IMR-90 (cell line): ENCODE measurements at regions not wholly inside any gene's neighbourhood (a gene's known extent, or its start where the extent isn't known, plus 50 kb on each side); places are given as distances from the start of the nearest gene placed in this dataset.
A peak's percentile ranks its signal among the peaks of the same experiment; 100 is the strongest.

Experiments
- ATAC-seq: fragments of 200-7000 bp; cut with Tn5 transposase; 2 replicates; pipeline ENCODE4 v1.9.1; 2020; ENCODE audit warnings: low read depth, mild to moderate bottlenecking, moderate library complexity
- BruUV-seq: library from RNA; stranded (reverse); fragments of 400-500 nt; replicated peaks from 2 replicates; lab custom pipeline; 2021; lab: Mats Ljungman, UMichigan
- CTCF ChIA-PET: fragments of 300-600 bp; formaldehyde crosslinking; extraction: SDS; loops from one replicate; lab custom pipeline; 2021; ENCODE audit warnings: antibody characterized with exemption; lab: Yijun Ruan, JAX
- POLR2A ChIA-PET: fragments of 300-600 bp; sonication (Branson Sonifier 250); formaldehyde crosslinking; loops from one replicate; lab custom pipeline; 2022; ENCODE audit warnings: antibody characterized with exemption; ENCODE audit not compliant: unreplicated experiment; lab: Charles Lee
- DNase-seq: peaks from one replicate; pipeline ENCODE4 v3.0.0; 2013
- H2AFZ ChIP-seq: replicated peaks from 2 replicates; pipeline ENCODE3; 2013; ENCODE audit warnings: low read length, mild to moderate bottlenecking; ENCODE audit not compliant: poor library complexity
- H2AK5ac ChIP-seq: 2 replicates; pipeline ENCODE4 v1.6.1; 2013; ENCODE audit warnings: low read depth, low read length, inconsistent platforms
- H2AK9ac ChIP-seq: replicated peaks from 2 replicates; pipeline ENCODE3; 2013; ENCODE audit warnings: mild to moderate bottlenecking, low read depth, low read length, moderate library complexity; ENCODE audit not compliant: poor library complexity
- H2BK120ac ChIP-seq: 2 replicates; pipeline ENCODE4 v1.6.1; 2013; ENCODE audit warnings: low read depth, low read length, inconsistent platforms
- H2BK15ac ChIP-seq: 3 replicates; pipeline ENCODE4 v1.6.1; 2013; ENCODE audit warnings: low read depth, low read length, inconsistent platforms
- H2BK20ac ChIP-seq: 2 replicates; pipeline ENCODE4 v1.6.1; 2013; ENCODE audit warnings: low read depth, mild to moderate bottlenecking, inconsistent platforms, low read length, moderate library complexity
- H2BK5ac ChIP-seq: 2 replicates; pipeline ENCODE4 v1.6.1; 2013; ENCODE audit warnings: mild to moderate bottlenecking, low read depth, low read length, inconsistent platforms; ENCODE audit not compliant: poor library complexity, severe bottlenecking
- H3K14ac ChIP-seq: replicated peaks from 2 replicates; pipeline ENCODE4 v1.6.1; 2013; ENCODE audit warnings: low read depth, low read length, inconsistent platforms
- H3K18ac ChIP-seq: 2 replicates; pipeline ENCODE4 v1.6.1; 2013; ENCODE audit warnings: low read depth, low read length, control low read depth
- H3K23ac ChIP-seq: 2 replicates; pipeline ENCODE4 v1.6.1; 2013; ENCODE audit warnings: low read depth, low read length, inconsistent platforms
- H3K27ac ChIP-seq: 2 replicates; pipeline ENCODE4 v1.5.1; 2013; ENCODE audit warnings: mild to moderate bottlenecking, control low read depth, low read length; ENCODE audit not compliant: insufficient read depth
- H3K27me3 ChIP-seq: 2 replicates; pipeline ENCODE4 v1.6.1; 2013; ENCODE audit warnings: low read length; ENCODE audit not compliant: control insufficient read depth, insufficient read depth
- H3K36me3 ChIP-seq: 2 replicates; pipeline ENCODE4 v1.6.1; 2013; ENCODE audit warnings: low read length, mixed read lengths; ENCODE audit not compliant: control insufficient read depth, insufficient read depth
- H3K4ac ChIP-seq: 2 replicates; pipeline ENCODE4 v1.6.1; 2013; ENCODE audit warnings: low read depth, low read length, inconsistent platforms
- H3K4me1 ChIP-seq: 2 replicates; pipeline ENCODE4 v1.6.1; 2013; ENCODE audit warnings: low read length, mixed read lengths; ENCODE audit not compliant: control insufficient read depth, insufficient read depth
- H3K4me2 ChIP-seq: 2 replicates; pipeline ENCODE4 v1.6.1; 2013; ENCODE audit warnings: low read depth, mild to moderate bottlenecking, control low read depth, low read length, moderate library complexity
- H3K4me3 ChIP-seq: 2 replicates; pipeline ENCODE4 v1.5.1; 2013; ENCODE audit warnings: low read depth, mild to moderate bottlenecking, control low read depth, low read length, moderate library complexity; ENCODE audit not compliant: insufficient read depth
- H3K56ac ChIP-seq: 2 replicates; pipeline ENCODE4 v1.6.1; 2013; ENCODE audit warnings: low read length, inconsistent platforms; ENCODE audit not compliant: insufficient read depth; ENCODE audit errors: extremely low read depth
- H3K79me1 ChIP-seq, 2 experiments: 2 replicates each; pipeline ENCODE4 v1.6.1; 2013; ENCODE audit warnings: low read length in 2 of 2, inconsistent platforms in 1 of 2, low read depth in 1 of 2
- H3K9ac ChIP-seq: 2 replicates; pipeline ENCODE4 v1.6.1; 2013; ENCODE audit warnings: low read depth, low read length, control low read depth
- H3K9me1 ChIP-seq: 2 replicates; pipeline ENCODE4 v1.6.1; 2013; ENCODE audit warnings: low read length, inconsistent platforms; ENCODE audit not compliant: insufficient read depth
- H3K9me3 ChIP-seq: 2 replicates; pipeline ENCODE4 v1.6.1; 2013; ENCODE audit warnings: low read length; ENCODE audit not compliant: control insufficient read depth, insufficient read depth
- H4K20me1 ChIP-seq: 2 replicates; pipeline ENCODE4 v1.6.1; 2013; ENCODE audit warnings: low read length, inconsistent platforms; ENCODE audit not compliant: insufficient read depth
- H4K5ac ChIP-seq: 2 replicates; pipeline ENCODE4 v1.6.1; 2013; ENCODE audit warnings: mild to moderate bottlenecking, low read depth, low read length, control low read depth
- H4K8ac ChIP-seq, 2 experiments: 2 replicates each; pipeline ENCODE4 v1.6.1; 2013; ENCODE audit warnings: low read depth in 2 of 2, low read length in 2 of 2, control low read depth in 1 of 2, inconsistent platforms in 1 of 2
- H4K91ac ChIP-seq: 2 replicates; pipeline ENCODE4 v1.6.1; 2013; ENCODE audit warnings: low read depth, low read length, inconsistent platforms; ENCODE audit not compliant: insufficient read depth
- BHLHE40 ChIP-seq: fragments of 150-350 bp; IDR thresholded peaks from 2 replicates; pipeline ENCODE4 v1.6.1; 2016; ENCODE audit warnings: mild to moderate bottlenecking, low read depth, low read length
- CEBPB ChIP-seq: IDR thresholded peaks from 2 replicates; pipeline ENCODE4 v1.6.1; 2012; ENCODE audit warnings: low read depth, low read length, improper control_type of control experiment
- CTCF ChIP-seq: conservative IDR thresholded peaks from 2 replicates; pipeline ENCODE4 v1.5.1; 2012; ENCODE audit warnings: mild to moderate bottlenecking, low read depth, low read length, improper control_type of control experiment
- FOS ChIP-seq: fragments of 150-350 bp; IDR thresholded peaks from 2 replicates; pipeline ENCODE4 v1.6.1; 2016; ENCODE audit warnings: low read depth, low read length
- MAFK ChIP-seq: IDR thresholded peaks from 2 replicates; pipeline ENCODE4 v1.6.1; 2012; ENCODE audit warnings: low read depth, low read length, improper control_type of control experiment
- MAZ ChIP-seq: IDR thresholded peaks from 2 replicates; pipeline ENCODE4 v1.6.1; 2012; ENCODE audit warnings: low read depth, mild to moderate bottlenecking, low read length, improper control_type of control experiment, moderate library complexity, borderline replicate concordance
- NFE2L2 ChIP-seq: fragments of 150-350 bp; IDR thresholded peaks from 2 replicates; pipeline ENCODE4 v1.6.1; 2016; ENCODE audit warnings: low read depth, mild to moderate bottlenecking, low read length
- POLR2A ChIP-seq: IDR thresholded peaks from 2 replicates; pipeline ENCODE4 v1.6.1; 2012; ENCODE audit warnings: mild to moderate bottlenecking, low read depth, low read length
- RAD21 ChIP-seq: IDR thresholded peaks from 2 replicates; pipeline ENCODE4 v1.6.1; 2012; ENCODE audit warnings: low read length, improper control_type of control experiment
- RCOR1 ChIP-seq: IDR thresholded peaks from 2 replicates; pipeline ENCODE4 v1.6.1; 2012; ENCODE audit warnings: mild to moderate bottlenecking, low read length, improper control_type of control experiment; ENCODE audit not compliant: insufficient replicate concordance
- SMC3 ChIP-seq: fragments of 150-350 bp; IDR thresholded peaks from 2 replicates; pipeline ENCODE4 v1.6.1; 2016; ENCODE audit warnings: low read depth, mild to moderate bottlenecking, antibody characterized with exemption, low read length, moderate library complexity
- dilution Hi-C: fragments of 300-500 bp; cut with HindIII; formaldehyde crosslinking; loops from one replicate; pipeline ENCODE4 v1.14.3; 2018; ENCODE audit warnings: low sequenced_read_pairs; ENCODE audit not compliant: unreplicated experiment
- in situ Hi-C: fragments of 300-500 bp; cut with MboI; formaldehyde crosslinking; loops from 3 replicates; pipeline ENCODE4 v1.14.3; 2019; ENCODE audit warnings: low sequenced_read_pairs, inconsistent platforms, mixed read lengths
- intact Hi-C: fragments of 100-400 bp; cut with micrococcal nuclease; formaldehyde crosslinking; loops from 2 replicates; pipeline ENCODE4 v1.10.0; 2022

- no peak overlapping the region for H3K14ac ChIP-seq
- H3K18ac ChIP-seq = peak overlapping the region; percentile 86; the same call in 1 of the 2 replicates
- H4K5ac ChIP-seq = no peak overlapping the region; the same call in 1 of the 2 replicates
- no peak overlapping the region for H2BK20ac ChIP-seq
- dilution Hi-C loops (no loop called here), in situ Hi-C loops (no loop called here), intact Hi-C loops (no loop called here)
- no TSS peak for BruUV-seq
- H2BK5ac ChIP-seq = peak overlapping the region; percentile 76
- H2AK5ac ChIP-seq = no peak overlapping the region
- H3K4me2 ChIP-seq = no peak overlapping the region
- H4K91ac ChIP-seq = no peak overlapping the region
- CTCF ChIA-PET = no interaction called here
- ATAC-seq (peak; percentile 90), DNase-seq (peak; percentile 93)
- H3K27me3 ChIP-seq = no peaks in the 10 kb centered on the region
- H3K23ac ChIP-seq = no peak overlapping the region
- no peak overlapping the region for H4K8ac ChIP-seq
- no peak overlapping the region for H3K4ac ChIP-seq
- H4K20me1 ChIP-seq = no peaks in the 10 kb centered on the region
- H3K9me1 ChIP-seq = no peaks in the 10 kb centered on the region
- TF ChIP-seq RCOR1 (no peak), RAD21 (no peak), SMC3 (no peak), MAFK (no peak), NFE2L2 (no peak), POLR2A (no peak), CTCF (no peak), FOS (peak; percentile 81), BHLHE40 (peak; percentile 52; the same call in 1 of the 2 replicates), CEBPB (no peak), MAZ (no peak)
- H3K27ac ChIP-seq = peak overlapping the region; percentile 32; the same call in 1 of the 2 replicates
- peaks cover 5% of the 10 kb centered on the region; the same call in 1 of the 2 replicates for H3K4me1 ChIP-seq
- no peak overlapping the region for H2BK15ac ChIP-seq
- no peaks in the 10 kb centered on the region for H3K36me3 ChIP-seq
- no peak overlapping the region for H3K56ac ChIP-seq
- no peak overlapping the region for H2AFZ ChIP-seq
- 0 out of 2 replicates have a peak overlapping the region, but pooled peaks have one; percentile 16 for H2BK120ac ChIP-seq
- H3K4me3 ChIP-seq = no peak overlapping the region
- POLR2A ChIA-PET = no interaction called here
- H2AK9ac ChIP-seq = no peak overlapping the region
- no peaks in the 10 kb centered on the region for H3K79me1 ChIP-seq
- no peak overlapping the region for H3K9ac ChIP-seq
- no peaks in the 10 kb centered on the region for H3K9me3 ChIP-seq
Observed at GRCh38 chr5:21680196-21680595, 1172.9 kb downstream of the CDH12 start.
